GM12872 (cell line): ENCODE measurements at regions not wholly inside any gene's neighbourhood (a gene's known extent, or its start where the extent isn't known, plus 50 kb on each side); places are given as distances from the start of the nearest gene placed in this dataset.

Experiments used
- CTCF ChIP-seq: IDR thresholded peaks from 3 replicates; pipeline ENCODE4 v1.5.1; 2011; ENCODE audit warnings: low read depth, mild to moderate bottlenecking, low read length, moderate library complexity; ENCODE audit not compliant: insufficient read depth

GRCh38 chr10:55227967-55228366, 426.9 kb upstream of the PCDH15 start:
- no peak for TF ChIP-seq CTCF

- TF ChIP-seq CTCF = no peak
Measured at GRCh38 chr10:55224007-55224781, 423.2 kb upstream of the PCDH15 start.

- TF ChIP-seq CTCF = no peak
Measured at GRCh38 chr10:55223352-55223751, 422.3 kb upstream of the PCDH15 start.

GRCh38 chr10:55220975-55221374, 419.9 kb upstream of the PCDH15 start:
- no peak for TF ChIP-seq CTCF

- TF ChIP-seq CTCF = no peak
Measured at GRCh38 chr10:55215699-55216098, 414.7 kb upstream of the PCDH15 start.

GRCh38 chr10:55214608-55215007, 413.6 kb upstream of the PCDH15 start:
- TF ChIP-seq CTCF = no peak

GRCh38 chr10:55212051-55212450, 411.0 kb upstream of the PCDH15 start:
- TF ChIP-seq CTCF = no peak
